Endothelial cell of umbilical vein (primary cell): ENCODE measurements at regions not wholly inside any gene's neighbourhood (a gene's known extent, or its start where the extent isn't known, plus 50 kb on each side); places are given as distances from the start of the nearest gene placed in this dataset.

Source experiments
- BruUV-seq: library from RNA; stranded (reverse); fragments of 400-500 nt; replicated peaks from 2 replicates; lab custom pipeline; 2021; lab: Mats Ljungman, UMichigan
- CTCF ChIA-PET: fragments of 300-600, 350-600 bp; sonication (Branson Sonifier 250); formaldehyde crosslinking; loops from one replicate; lab custom pipeline; 2021; ENCODE audit warnings: antibody characterized with exemption, inconsistent platforms; lab: Charles Lee
- POLR2A ChIA-PET: fragments of 300-600, 350-600 bp; sonication (Branson Sonifier 250); formaldehyde crosslinking; loops from one replicate; lab custom pipeline; 2021; ENCODE audit warnings: antibody characterized with exemption, inconsistent platforms; lab: Charles Lee
- DNase-seq: peaks from one replicate; pipeline ENCODE4 v3.0.0-alpha.2; 2011; ENCODE audit warnings: low read depth, low spot score
- FAIRE-seq: peaks from 2 replicates; lab custom pipeline; 2011; peaks lifted over from hg19 to GRCh38; lab: Jason Lieb, UNC
- H2AFZ ChIP-seq: 2 replicates; pipeline ENCODE4 v1.6.0; 2012; ENCODE audit warnings: low read depth, low read length, control low read depth, inconsistent platforms
- H3K27ac ChIP-seq: 2 replicates; pipeline ENCODE4 v1.5.1; 2011; ENCODE audit warnings: low read depth, mild to moderate bottlenecking, control low read depth, low read length, moderate library complexity; ENCODE audit not compliant: insufficient read depth
- H3K27me3 ChIP-seq, 2 experiments: 2 replicates each; pipeline versions ENCODE4 v1.6.0 to v1.6.1; 2011; ENCODE audit warnings: low read length in 2 of 2, mixed read lengths in 1 of 2; ENCODE audit not compliant: control insufficient read depth in 2 of 2, insufficient read depth in 2 of 2
- H3K36me3 ChIP-seq, 2 experiments: 2 replicates in 1 of 2; 3 replicates in 1 of 2; pipeline ENCODE4 v1.5.1; 2011; ENCODE audit warnings: low read length in 2 of 2, mild to moderate bottlenecking in 1 of 2, moderate library complexity in 1 of 2; ENCODE audit not compliant: control insufficient read depth in 2 of 2, insufficient read depth in 2 of 2; ENCODE audit errors: extremely low read depth in 1 of 2
- H3K4me1 ChIP-seq: 3 replicates; pipeline ENCODE4 v1.5.1; 2011; ENCODE audit warnings: mild to moderate bottlenecking, low read length; ENCODE audit not compliant: control insufficient read depth, insufficient read depth; ENCODE audit errors: extremely low read depth
- H3K4me2 ChIP-seq: 2 replicates; pipeline ENCODE4 v1.6.1; 2011; ENCODE audit warnings: low read length, control low read depth, mixed read lengths; ENCODE audit not compliant: insufficient read depth
- H3K4me3 ChIP-seq, 3 experiments: fragments of 200-600 bp in 1 of 3; sonication (generic), shearing (Covaris generic) in 1 of 3; replicated peaks in 1 of 3; 2 replicates each; pipeline ENCODE4 v1.5.1; 2011 to 2016; ENCODE audit warnings: control low read depth in 3 of 3, low read length in 3 of 3, mild to moderate bottlenecking in 2 of 3, inconsistent platforms in 1 of 3, low read depth in 1 of 3, moderate library complexity in 1 of 3; ENCODE audit not compliant: insufficient read depth in 1 of 3
- H3K79me2 ChIP-seq: 2 replicates; pipeline ENCODE4 v1.6.0; 2012; ENCODE audit warnings: low read length, inconsistent platforms; ENCODE audit not compliant: control insufficient read depth, insufficient read depth
- H3K9ac ChIP-seq: replicated peaks from 2 replicates; pipeline ENCODE3; 2011; ENCODE audit warnings: low read length, control low read depth; ENCODE audit not compliant: insufficient read depth; ENCODE audit errors: extremely low read depth
- H3K9me1 ChIP-seq: replicated peaks from 3 replicates; pipeline ENCODE4 v1.6.0; 2011; ENCODE audit warnings: mild to moderate bottlenecking, low read length; ENCODE audit not compliant: control insufficient read depth, insufficient read depth; ENCODE audit errors: extremely low read depth
- H3K9me3 ChIP-seq: replicated peaks from 2 replicates; pipeline ENCODE4 v1.5.1; 2012; ENCODE audit warnings: low read length, inconsistent platforms; ENCODE audit not compliant: control insufficient read depth, insufficient read depth
- H4K20me1 ChIP-seq: replicated peaks from 2 replicates; pipeline ENCODE3; 2011; ENCODE audit warnings: mild to moderate bottlenecking, low read length; ENCODE audit not compliant: control insufficient read depth, insufficient read depth; ENCODE audit errors: extremely low read depth
- FOS ChIP-seq: IDR thresholded peaks from 2 replicates; pipeline ENCODE4 v1.6.1; 2011; ENCODE audit warnings: mild to moderate bottlenecking, low read length, moderate library complexity, borderline replicate concordance; ENCODE audit not compliant: insufficient read depth
- JUN ChIP-seq: IDR thresholded peaks from 2 replicates; pipeline ENCODE4 v1.6.1; 2011; ENCODE audit warnings: borderline replicate concordance, low read depth; ENCODE audit not compliant: insufficient read length, insufficient read depth
- MYC ChIP-seq: IDR thresholded peaks from one replicate; pipeline ENCODE4 v1.6.1; 2011; ENCODE audit warnings: mild to moderate bottlenecking, low read depth, low read length
- POLR2A ChIP-seq: IDR thresholded peaks from 2 replicates; pipeline ENCODE4 v1.6.1; 2012; ENCODE audit warnings: low read depth, mild to moderate bottlenecking, control low read depth, low read length
- POLR2AphosphoS5 ChIP-seq: IDR thresholded peaks from 2 replicates; pipeline ENCODE4 v1.6.1; 2012; ENCODE audit warnings: low read depth, mild to moderate bottlenecking, control low read depth, low read length, moderate library complexity; ENCODE audit not compliant: insufficient read depth
- dilution Hi-C: fragments of 300-500 bp; cut with MboI; formaldehyde crosslinking; loops from one replicate; pipeline ENCODE4 v1.15.0; 2019; ENCODE audit warnings: low sequenced_read_pairs; ENCODE audit not compliant: extremely low pct_ligation_motif_present
- intact Hi-C: fragments of 100-400 bp; cut with micrococcal nuclease; formaldehyde crosslinking; loops from one replicate; pipeline ENCODE4 v1.10.0; 2022
- TF ChIP-seq, protein P1 (sequence below), 2 donors: IDR thresholded peaks; 1 replicate in 1 of 2; 2 replicates in 1 of 2; pipeline ENCODE4 v1.5.1; 2011; ENCODE audit warnings: low read length in 2 of 2, mild to moderate bottlenecking in 2 of 2, moderate library complexity in 2 of 2, control low read depth in 1 of 2, inconsistent platforms in 1 of 2, low read depth in 1 of 2; ENCODE audit not compliant: insufficient read depth in 1 of 2; ENCODE audit errors: extremely low read depth in 1 of 2

DNA sequence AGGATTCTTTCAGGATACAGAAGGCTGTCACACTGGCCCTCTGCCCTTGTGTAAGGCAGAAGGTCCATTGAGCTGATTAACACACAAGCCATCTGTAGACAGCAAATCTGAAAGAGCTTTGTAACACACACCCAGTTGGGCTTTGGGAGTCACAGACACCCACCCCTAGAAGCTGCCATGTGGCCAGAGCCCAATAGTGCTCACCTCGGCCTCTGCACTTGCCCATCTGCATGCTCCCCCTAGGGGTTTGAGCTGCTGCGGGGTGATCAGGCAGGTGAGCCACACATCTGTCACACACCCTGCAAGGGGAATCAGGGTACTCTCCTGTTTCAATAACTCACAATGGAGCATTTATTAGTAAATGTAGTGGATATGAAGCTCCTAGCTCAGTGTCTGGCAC, 138.3 kb downstream of the CHD9NB start:
- BruUV-seq, result no TSS peak
- no peaks in the 10 kb centered on the region for H4K20me1 ChIP-seq
- CTCF ChIA-PET, result interaction anchor here (0.6 to 8.2 kb wide), 4 partner anchors 29 to 723 kb away, joined by 3 to 113 read pairs (median 4); no protein-coding TSS in a partner anchor
- no peak overlapping the region for H3K27ac ChIP-seq
- DNase-seq, result no peak
- H3K27me3 ChIP-seq, result no peaks in the 10 kb centered on the region
- dilution Hi-C loops (no loop called here), intact Hi-C loops (no loop called here)
- H3K9ac ChIP-seq, result no peak overlapping the region
- no peaks in the 10 kb centered on the region for H3K79me2 ChIP-seq
- H3K9me1 ChIP-seq, result no peaks in the 10 kb centered on the region
- H3K9me3 ChIP-seq, result no peaks in the 10 kb centered on the region
- H3K4me3 ChIP-seq, result no peak overlapping the region
- POLR2A ChIA-PET, result no interaction called here
- H3K4me1 ChIP-seq, result no peaks in the 10 kb centered on the region
- no peak for FAIRE-seq
- H3K36me3 ChIP-seq, result no peaks in the 10 kb centered on the region
- TF ChIP-seq POLR2A (no peak), FOS (no peak), MYC (no peak), JUN (no peak), POLR2AphosphoS5 (no peak)
- TF ChIP-seq, protein P1, sequence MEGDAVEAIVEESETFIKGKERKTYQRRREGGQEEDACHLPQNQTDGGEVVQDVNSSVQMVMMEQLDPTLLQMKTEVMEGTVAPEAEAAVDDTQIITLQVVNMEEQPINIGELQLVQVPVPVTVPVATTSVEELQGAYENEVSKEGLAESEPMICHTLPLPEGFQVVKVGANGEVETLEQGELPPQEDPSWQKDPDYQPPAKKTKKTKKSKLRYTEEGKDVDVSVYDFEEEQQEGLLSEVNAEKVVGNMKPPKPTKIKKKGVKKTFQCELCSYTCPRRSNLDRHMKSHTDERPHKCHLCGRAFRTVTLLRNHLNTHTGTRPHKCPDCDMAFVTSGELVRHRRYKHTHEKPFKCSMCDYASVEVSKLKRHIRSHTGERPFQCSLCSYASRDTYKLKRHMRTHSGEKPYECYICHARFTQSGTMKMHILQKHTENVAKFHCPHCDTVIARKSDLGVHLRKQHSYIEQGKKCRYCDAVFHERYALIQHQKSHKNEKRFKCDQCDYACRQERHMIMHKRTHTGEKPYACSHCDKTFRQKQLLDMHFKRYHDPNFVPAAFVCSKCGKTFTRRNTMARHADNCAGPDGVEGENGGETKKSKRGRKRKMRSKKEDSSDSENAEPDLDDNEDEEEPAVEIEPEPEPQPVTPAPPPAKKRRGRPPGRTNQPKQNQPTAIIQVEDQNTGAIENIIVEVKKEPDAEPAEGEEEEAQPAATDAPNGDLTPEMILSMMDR (IDR thresholded peaks at IDR 0.05; ENCODE audit: extremely low read depth in 1 of 2, insufficient read depth in 1 of 2, low read depth in 1 of 2, low read length in 2 of 2), result no peak
- H3K4me2 ChIP-seq, result no peak overlapping the region
- no peak overlapping the region for H2AFZ ChIP-seq
